BE2C (cell line): ENCODE measurements at regions not wholly inside any gene's neighbourhood (a gene's known extent, or its start where the extent isn't known, plus 50 kb on each side); places are given as distances from the start of the nearest gene placed in this dataset.

ENCODE experiments used
- DNase-seq: peaks from one replicate; pipeline ENCODE4 v3.0.0-alpha.2; 2020
- H3K27me3 ChIP-seq: fragments of 250-450 bp; sonication (Bioruptor Pico); 2 replicates; pipeline ENCODE4 v1.5.1; 2020; ENCODE audit warnings: mild to moderate bottlenecking
- H3K36me3 ChIP-seq: fragments of 250-450 bp; sonication (Bioruptor Pico); 2 replicates; pipeline ENCODE4 v1.5.1; 2020; ENCODE audit warnings: mild to moderate bottlenecking
- H3K4me1 ChIP-seq: fragments of 250-450 bp; sonication (Bioruptor Pico); 2 replicates; pipeline ENCODE4 v1.5.1; 2020
- H3K4me3 ChIP-seq: 2 replicates; pipeline ENCODE4 v1.5.1; 2011; ENCODE audit warnings: low read depth, low read length
- H3K9me3 ChIP-seq: fragments of 250-450 bp; sonication (Bioruptor Pico); 2 replicates; pipeline ENCODE4 v1.5.1; 2020
- CTCF ChIP-seq: IDR thresholded peaks from 2 replicates; pipeline ENCODE4 v1.5.1; 2012; ENCODE audit warnings: mild to moderate bottlenecking, low read depth, low read length

GRCh38 chr1:190792873-190793272, 315.2 kb upstream of the BRINP3 start:
- no peak for TF ChIP-seq CTCF
- Histone ChIP-seq H3K9me3 (no peaks in the 10 kb centered on the region), H3K27me3 (no peaks in the 10 kb centered on the region), H3K4me3 (no peak overlapping the region), H3K36me3 (no peaks in the 10 kb centered on the region), H3K4me1 (no peaks in the 10 kb centered on the region)
- no peak for DNase-seq

DNA sequence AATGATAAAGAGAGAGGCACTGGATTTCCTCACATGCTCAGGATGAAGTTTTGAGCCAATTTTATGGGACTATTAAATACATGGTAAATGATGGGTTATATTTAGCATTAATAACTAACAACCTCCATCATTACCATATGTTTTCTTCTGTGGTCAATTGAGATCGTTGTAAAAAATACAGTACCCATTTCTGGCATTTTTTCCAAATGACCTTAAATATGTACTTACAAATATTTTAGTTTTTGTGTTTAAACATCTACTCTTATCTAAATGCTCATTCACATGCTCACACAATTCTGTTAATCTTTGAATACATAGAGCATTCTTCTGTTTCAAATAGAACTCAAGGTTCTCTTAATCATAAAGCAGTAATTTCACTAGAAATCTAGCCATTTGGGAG, 330.0 kb upstream of the BRINP3 start:
- Histone ChIP-seq H3K9me3 (no peaks in the 10 kb centered on the region), H3K4me1 (no peaks in the 10 kb centered on the region), H3K4me3 (no peak overlapping the region), H3K36me3 (no peaks in the 10 kb centered on the region), H3K27me3 (no peaks in the 10 kb centered on the region)
- DNase-seq: no peak
- TF ChIP-seq CTCF: no peak

DNA sequence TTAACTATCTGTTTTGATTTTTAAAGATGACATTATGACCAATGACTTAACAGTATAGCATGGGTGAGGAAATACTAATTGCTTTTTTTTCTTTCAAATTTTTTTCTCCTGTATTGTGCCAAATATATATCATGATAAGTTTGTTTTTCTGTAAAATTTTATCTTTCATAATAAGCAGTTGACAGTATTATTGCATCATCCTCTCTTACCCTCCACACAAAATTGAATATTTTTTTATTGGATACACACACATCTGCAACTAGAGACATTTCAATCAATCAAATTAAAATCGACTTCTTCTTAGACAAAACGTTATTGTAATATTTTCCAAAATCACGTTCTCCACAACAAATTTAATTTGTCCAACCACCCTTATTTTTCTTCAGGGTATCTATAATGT, 330.4 kb upstream of the BRINP3 start:
- Histone ChIP-seq H3K36me3 (no peaks in the 10 kb centered on the region), H3K27me3 (no peaks in the 10 kb centered on the region), H3K9me3 (no peaks in the 10 kb centered on the region), H3K4me1 (no peaks in the 10 kb centered on the region), H3K4me3 (no peak overlapping the region)
- TF ChIP-seq CTCF: no peak
- DNase-seq: no peak

- H3K4me1 ChIP-seq: no peaks in the 10 kb centered on the region
- H3K4me3 ChIP-seq: no peak overlapping the region
- H3K9me3 ChIP-seq: no peaks in the 10 kb centered on the region
- TF ChIP-seq CTCF: no peak
- no peak for DNase-seq
- no peaks in the 10 kb centered on the region for H3K27me3 ChIP-seq
- H3K36me3 ChIP-seq: no peaks in the 10 kb centered on the region
Observed at GRCh38 chr1:190809312-190809711, 331.6 kb upstream of the BRINP3 start.

GRCh38 chr1:190812996-190813395, 335.3 kb upstream of the BRINP3 start:
- no peak for DNase-seq

DNA sequence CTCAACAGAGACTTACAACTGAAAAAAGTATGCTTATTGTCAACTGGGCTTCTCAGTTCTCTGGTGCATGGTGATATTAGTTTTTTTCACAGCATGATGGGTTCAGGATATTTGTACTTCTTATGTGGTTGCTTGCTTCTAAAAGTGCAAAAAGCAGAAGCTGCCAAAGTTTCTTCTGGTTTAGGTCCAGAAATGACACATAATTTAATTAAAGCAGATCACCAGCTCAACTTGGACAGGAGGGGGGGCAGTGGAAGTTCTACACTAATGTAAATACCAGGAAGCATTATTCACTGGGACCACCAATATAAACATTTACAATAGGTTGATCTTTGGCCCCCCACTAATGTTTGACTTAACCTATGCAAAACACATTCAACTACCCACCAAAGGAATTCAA, 354.8 kb upstream of the BRINP3 start:
- Histone ChIP-seq H3K4me1 (no peaks in the 10 kb centered on the region), H3K36me3 (no peaks in the 10 kb centered on the region), H3K27me3 (no peaks in the 10 kb centered on the region), H3K4me3 (no peak overlapping the region), H3K9me3 (no peaks in the 10 kb centered on the region)
- no peak for TF ChIP-seq CTCF
- DNase-seq: no peak

More at GRCh38 chr1:190812996-190813395, 335.3 kb upstream of the BRINP3 start:
- Histone ChIP-seq H3K4me1 (no peaks in the 10 kb centered on the region), H3K9me3 (no peaks in the 10 kb centered on the region), H3K27me3 (no peaks in the 10 kb centered on the region), H3K36me3 (no peaks in the 10 kb centered on the region), H3K4me3 (no peak overlapping the region)
- no peak for TF ChIP-seq CTCF
